ENCODE measurements at regions not wholly inside any gene's neighbourhood (a gene's known extent, or its start where the extent isn't known, plus 50 kb on each side); places are given as distances from the start of the nearest gene placed in this dataset.

- TF ChIP-seq CTCF (conservative IDR thresholded peaks at IDR 0.05; ENCODE audit: low read depth, low read length) (no peak), EZH2 (IDR thresholded peaks at IDR 0.05; ENCODE audit: borderline replicate concordance, low read depth, low read length, poor library complexity, severe bottlenecking) (no peak)
Observed at GRCh38 chr1:239943761-239944160, 147.9 kb upstream of the FMN2 start.
